GM18502 (cell line): ENCODE measurements at regions not wholly inside any gene's neighbourhood (a gene's known extent, or its start where the extent isn't known, plus 50 kb on each side); places are given as distances from the start of the nearest gene placed in this dataset.

ENCODE experiments used
- ATAC-seq: cut with Tn5 transposase; IDR thresholded peaks from one replicate; pipeline ENCODE4 v1.9.1; 2021; ENCODE audit warnings: mild to moderate bottlenecking; ENCODE audit not compliant: unreplicated experiment, poor library complexity

DNA sequence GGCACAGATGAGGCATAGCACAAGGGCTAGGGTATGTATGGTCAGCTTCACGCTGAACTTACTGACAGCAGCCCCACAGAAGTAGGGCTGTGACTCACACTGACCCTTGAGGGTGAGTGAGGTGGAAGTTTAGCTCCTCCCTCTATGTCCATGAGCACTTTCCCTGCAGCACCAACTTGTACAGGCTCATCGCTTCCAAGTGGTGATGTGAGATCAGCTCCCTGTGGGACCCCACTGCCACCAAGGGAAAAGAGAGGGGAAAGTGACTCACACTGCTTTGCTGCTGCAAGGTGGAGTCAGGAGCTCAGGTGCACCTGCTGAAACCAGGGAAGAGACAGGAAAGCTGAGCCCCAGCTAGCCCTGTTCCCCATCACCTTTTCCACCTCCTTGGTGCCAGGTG is 91.5 kb downstream of the TEX51 start:
- no peak for ATAC-seq

DNA sequence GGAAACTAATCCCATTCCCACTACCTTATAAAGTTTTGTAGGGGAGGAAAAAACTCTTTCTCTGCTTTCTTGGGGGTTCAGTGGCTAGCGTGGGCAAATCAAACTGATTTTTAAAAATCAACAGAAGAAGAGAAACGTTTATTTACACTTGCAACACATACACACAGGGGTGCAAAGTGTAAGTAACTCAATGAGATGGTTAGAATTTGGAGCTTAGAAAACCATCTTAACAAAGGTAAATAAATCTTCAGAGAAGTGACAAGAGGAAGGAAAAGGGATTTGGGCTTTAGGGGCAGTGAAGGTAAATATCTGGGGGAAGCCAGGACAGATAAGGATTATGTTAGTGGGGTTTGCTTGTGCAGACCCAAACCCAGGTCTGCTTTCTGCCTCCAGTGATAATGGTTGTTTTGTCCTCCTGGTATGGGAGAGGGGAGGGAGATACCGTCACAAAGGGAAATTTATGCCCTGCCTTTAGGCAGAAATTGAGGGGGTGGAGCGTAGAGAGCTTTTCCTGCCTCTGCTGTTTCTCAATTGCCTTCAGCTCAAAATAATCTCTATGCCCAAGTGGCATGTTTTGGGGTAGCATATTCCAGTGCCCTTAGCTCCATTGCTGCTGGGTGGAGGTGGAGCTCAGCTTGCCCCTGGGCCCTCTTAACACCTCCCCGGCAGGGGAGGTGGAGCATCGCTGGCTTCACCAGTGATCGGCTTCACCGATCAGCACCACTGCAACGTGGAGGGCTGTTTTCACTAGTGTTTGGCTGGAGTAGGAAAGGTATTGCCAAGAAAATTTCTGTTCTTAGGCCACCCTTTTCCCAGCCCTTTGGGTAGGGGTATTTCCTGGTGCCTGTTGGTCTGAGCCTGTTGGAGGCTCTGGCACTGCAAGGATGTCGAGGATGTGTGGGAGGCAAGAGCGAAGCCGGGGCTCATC is 92.2 kb downstream of the TEX51 start:
- ATAC-seq, result no peak

DNA sequence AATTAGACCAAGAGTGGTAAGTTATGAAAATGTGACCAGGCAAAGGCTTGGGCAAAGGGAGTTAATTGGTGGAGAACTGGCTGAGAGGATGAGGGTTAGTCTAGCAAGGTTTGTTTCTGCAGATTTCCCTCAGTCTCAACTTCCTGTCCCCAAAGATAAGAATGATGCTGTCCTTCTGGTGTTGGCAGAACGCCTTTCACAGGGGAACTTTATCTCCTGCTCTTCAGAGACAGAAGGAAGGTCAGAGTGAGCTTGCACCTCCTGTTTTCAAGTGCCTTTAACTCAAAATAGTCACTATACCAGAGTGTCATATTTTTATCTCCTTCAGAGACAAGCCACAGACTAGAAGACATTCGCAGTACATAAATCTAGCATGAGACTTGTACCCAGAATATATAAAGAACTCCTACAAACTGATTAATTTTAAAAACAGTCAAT is 95.7 kb downstream of the TEX51 start:
- ATAC-seq, result no peak

DNA sequence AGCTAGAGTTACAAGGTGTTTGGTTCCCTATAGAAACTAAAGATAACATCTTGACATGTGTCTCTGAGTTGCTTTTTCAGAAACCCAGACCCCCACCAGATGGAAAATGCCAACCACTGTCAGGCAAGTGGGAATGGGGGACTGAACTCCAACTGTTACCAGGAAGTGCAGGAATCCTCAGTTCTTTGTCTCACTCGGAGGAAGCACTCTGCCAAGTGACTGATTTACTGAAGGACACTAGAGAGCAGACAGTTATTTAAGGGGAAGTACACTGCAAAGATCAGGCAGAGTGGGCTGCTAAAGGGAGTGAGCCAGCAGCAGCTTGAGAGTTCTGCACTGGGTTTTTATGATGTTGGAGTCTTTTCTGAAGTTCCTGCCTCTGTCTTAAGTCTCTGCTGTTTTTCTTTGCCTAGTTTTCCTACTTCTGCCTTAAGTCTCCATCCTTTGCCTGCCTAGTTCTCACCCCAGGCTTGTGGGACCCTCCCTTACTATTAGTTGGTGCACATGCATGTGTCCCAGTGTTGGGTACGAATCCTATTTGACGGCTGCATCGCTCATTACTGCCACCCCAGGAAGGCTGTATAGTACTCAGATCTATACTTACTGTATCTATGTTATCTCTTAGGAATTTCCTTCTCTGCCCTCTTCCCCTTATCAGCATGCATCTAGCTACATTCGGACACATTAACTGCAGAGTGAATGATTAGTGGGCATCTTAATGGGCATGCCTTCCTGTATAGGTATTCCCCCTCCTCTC is 97.1 kb downstream of the TEX51 start:
- ATAC-seq, result no peak

DNA sequence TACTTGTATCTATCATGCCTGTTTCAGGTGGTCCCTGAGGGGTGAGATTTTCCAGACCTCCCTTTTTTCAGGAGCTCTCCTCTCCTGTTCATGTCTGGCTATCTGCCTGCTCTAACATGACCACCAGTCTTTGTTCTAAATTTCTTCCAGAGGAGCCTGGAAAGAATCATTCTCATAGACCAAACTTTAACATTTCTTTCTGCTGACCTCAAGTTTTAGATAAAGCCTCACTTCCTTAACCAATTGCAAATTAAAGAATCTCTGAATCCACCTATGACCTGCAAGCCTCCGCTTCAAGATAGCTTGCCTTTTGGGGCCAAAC is 97.6 kb downstream of the TEX51 start:
- ATAC-seq, result no peak
